HL-60 (cell line): ENCODE measurements at regions not wholly inside any gene's neighbourhood (a gene's known extent, or its start where the extent isn't known, plus 50 kb on each side); places are given as distances from the start of the nearest gene placed in this dataset.

Experiments
- GABPA ChIP-seq: IDR thresholded peaks from 2 replicates; pipeline ENCODE4 v1.6.1; 2012; ENCODE audit warnings: low read depth
- POLR2AphosphoS5 ChIP-seq: IDR thresholded peaks from 2 replicates; pipeline ENCODE4 v1.6.1; 2012; ENCODE audit warnings: low read depth
- SPI1 ChIP-seq: IDR thresholded peaks from 2 replicates; pipeline ENCODE4 v1.6.1; 2012; ENCODE audit warnings: low read depth, mild to moderate bottlenecking, borderline replicate concordance
- TF ChIP-seq, protein P1 (sequence below): IDR thresholded peaks from one replicate; pipeline ENCODE4 v1.5.1; 2011; ENCODE audit warnings: low read length, control low read depth, inconsistent platforms; ENCODE audit not compliant: insufficient read depth

DNA sequence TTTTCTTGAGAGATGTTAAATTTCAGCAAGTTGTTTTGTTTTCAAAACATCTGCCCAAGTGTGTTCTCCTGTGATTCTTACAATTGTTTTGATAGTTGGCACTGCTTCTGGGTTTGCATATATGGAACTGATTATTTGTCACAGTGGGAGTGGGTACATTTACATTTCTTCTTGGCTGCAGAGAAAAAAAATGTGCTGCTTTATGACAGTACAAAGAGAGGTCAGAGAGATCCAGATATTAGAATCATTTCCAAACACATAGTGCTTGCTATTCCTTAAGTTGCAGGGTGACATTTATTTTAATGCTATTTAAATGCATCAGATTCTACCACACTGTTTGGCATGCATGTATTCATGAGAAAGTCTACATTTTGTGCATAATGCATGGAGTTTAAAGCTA lies 303.5 kb upstream of the MDGA2 start:
- TF ChIP-seq, protein P1, sequence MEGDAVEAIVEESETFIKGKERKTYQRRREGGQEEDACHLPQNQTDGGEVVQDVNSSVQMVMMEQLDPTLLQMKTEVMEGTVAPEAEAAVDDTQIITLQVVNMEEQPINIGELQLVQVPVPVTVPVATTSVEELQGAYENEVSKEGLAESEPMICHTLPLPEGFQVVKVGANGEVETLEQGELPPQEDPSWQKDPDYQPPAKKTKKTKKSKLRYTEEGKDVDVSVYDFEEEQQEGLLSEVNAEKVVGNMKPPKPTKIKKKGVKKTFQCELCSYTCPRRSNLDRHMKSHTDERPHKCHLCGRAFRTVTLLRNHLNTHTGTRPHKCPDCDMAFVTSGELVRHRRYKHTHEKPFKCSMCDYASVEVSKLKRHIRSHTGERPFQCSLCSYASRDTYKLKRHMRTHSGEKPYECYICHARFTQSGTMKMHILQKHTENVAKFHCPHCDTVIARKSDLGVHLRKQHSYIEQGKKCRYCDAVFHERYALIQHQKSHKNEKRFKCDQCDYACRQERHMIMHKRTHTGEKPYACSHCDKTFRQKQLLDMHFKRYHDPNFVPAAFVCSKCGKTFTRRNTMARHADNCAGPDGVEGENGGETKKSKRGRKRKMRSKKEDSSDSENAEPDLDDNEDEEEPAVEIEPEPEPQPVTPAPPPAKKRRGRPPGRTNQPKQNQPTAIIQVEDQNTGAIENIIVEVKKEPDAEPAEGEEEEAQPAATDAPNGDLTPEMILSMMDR: no peak
- TF ChIP-seq POLR2AphosphoS5: no peak
- no peak for TF ChIP-seq SPI1
- TF ChIP-seq GABPA: no peak
